IPS DF 6.9 (cell line): ENCODE measurements at regions not wholly inside any gene's neighbourhood (a gene's known extent, or its start where the extent isn't known, plus 50 kb on each side); places are given as distances from the start of the nearest gene placed in this dataset.
"Not testable (repeated sequence)": the region's sequence is repeated elsewhere in the genome, so short reads cannot be mapped to it uniquely, and the experiment has no call there.

Experiments used
- DNase-seq: peaks from one replicate; pipeline ENCODE4 v3.0.0-alpha.2; 2013; ENCODE audit warnings: low read depth, low spot score
- H3K27ac ChIP-seq: one replicate; pipeline ENCODE4 v1.5.1; 2013; ENCODE audit warnings: low read length, control low read depth
- H3K27me3 ChIP-seq: 2 replicates; pipeline ENCODE4 v1.6.1; 2013; ENCODE audit warnings: mild to moderate bottlenecking, low read length; ENCODE audit not compliant: control insufficient read depth, insufficient read depth
- H3K36me3 ChIP-seq: 2 replicates; pipeline ENCODE4 v1.6.1; 2013; ENCODE audit warnings: low read length; ENCODE audit not compliant: control insufficient read depth, insufficient read depth
- H3K4me1 ChIP-seq: 2 replicates; pipeline ENCODE4 v1.6.1; 2013; ENCODE audit warnings: low read length; ENCODE audit not compliant: control insufficient read depth, insufficient read depth
- H3K4me3 ChIP-seq: 2 replicates; pipeline ENCODE4 v1.5.1; 2013; ENCODE audit warnings: mild to moderate bottlenecking, low read length
- H3K9me3 ChIP-seq: 2 replicates; pipeline ENCODE4 v1.6.1; 2013; ENCODE audit warnings: low read length, inconsistent platforms; ENCODE audit not compliant: control insufficient read depth, insufficient read depth
- WGBS: extraction: QIAGEN DNeasy Blood & Tissue Kit; methylation state at CpG from one replicate; pipeline ENCODE4 v1.1.7; 2013; ENCODE audit warnings: mixed read lengths, missing lambda C conversion rate; ENCODE audit not compliant: insufficient read length, insufficient coverage; 5-methylcytosine and 5-hydroxymethylcytosine counted together

GRCh38 chr1:222973561-222973960 is 158.7 kb downstream of the DISP1 start:
- no peaks in the 10 kb centered on the region for H3K4me1 ChIP-seq
- H3K36me3 ChIP-seq, result no peaks in the 10 kb centered on the region
- H3K27ac ChIP-seq, result no peak overlapping the region
- no peak for DNase-seq
- no peaks in the 10 kb centered on the region for H3K9me3 ChIP-seq
- no CpG with 5 or more reads among the region's 2 CpGs for WGBS
- H3K4me3 ChIP-seq, result no peak overlapping the region
- no peaks in the 10 kb centered on the region for H3K27me3 ChIP-seq

GRCh38 chr1:222974496-222974895 is 159.7 kb downstream of the DISP1 start:
- Histone ChIP-seq H3K27me3 (no peaks in the 10 kb centered on the region), H3K9me3 (no peaks in the 10 kb centered on the region), H3K4me1 (no peaks in the 10 kb centered on the region), H3K4me3 (no peak overlapping the region), H3K36me3 (no peaks in the 10 kb centered on the region), H3K27ac (no peak overlapping the region)
- no CpG with 5 or more reads among the region's 3 CpGs for WGBS
- no peak for DNase-seq

- no peaks in the 10 kb centered on the region for H3K36me3 ChIP-seq
- no peak overlapping the region for H3K27ac ChIP-seq
- H3K27me3 ChIP-seq, result no peaks in the 10 kb centered on the region
- no peak overlapping the region for H3K4me3 ChIP-seq
- 100% methylated on average over 1 of the region's 6 CpGs for WGBS
- H3K9me3 ChIP-seq, result no peaks in the 10 kb centered on the region
- no peak for DNase-seq
- no peaks in the 10 kb centered on the region for H3K4me1 ChIP-seq
These were observed 160.8 kb downstream of the DISP1 start for GRCh38 chr1:222975472-222976122.

GRCh38 chr1:222976453-222976852 is 161.6 kb downstream of the DISP1 start:
- Histone ChIP-seq H3K36me3 (no peaks in the 10 kb centered on the region), H3K9me3 (no peaks in the 10 kb centered on the region), H3K27ac (no peak overlapping the region), H3K27me3 (no peaks in the 10 kb centered on the region), H3K4me1 (no peaks in the 10 kb centered on the region), H3K4me3 (no peak overlapping the region)
- WGBS, result no CpG with 5 or more reads among the region's 1 CpG
- no peak for DNase-seq

GRCh38 chr1:222977294-222977693 is 162.5 kb downstream of the DISP1 start:
- not testable (repeated sequence) for DNase-seq, H3K27ac ChIP-seq, H3K4me3 ChIP-seq, H3K4me1 ChIP-seq, H3K9me3 ChIP-seq, H3K36me3 ChIP-seq, H3K27me3 ChIP-seq
- no CpG with 5 or more reads among the region's 5 CpGs for WGBS

GRCh38 chr1:222979561-222979960 is 163.5 kb downstream of the TLR5 start:
- Histone ChIP-seq H3K36me3 (no peaks in the 10 kb centered on the region), H3K27ac (no peak overlapping the region), H3K4me3 (no peak overlapping the region), H3K4me1 (no peaks in the 10 kb centered on the region), H3K27me3 (no peaks in the 10 kb centered on the region), H3K9me3 (no peaks in the 10 kb centered on the region)
- WGBS, result no CpG with 5 or more reads among the region's 5 CpGs
- DNase-seq, result no peak

GRCh38 chr1:222987674-222988076 is 155.4 kb downstream of the TLR5 start:
- no peaks in the 10 kb centered on the region for H3K4me1 ChIP-seq
- no peak for DNase-seq
- no peak overlapping the region for H3K27ac ChIP-seq
- no peak overlapping the region for H3K4me3 ChIP-seq
- H3K36me3 ChIP-seq, result no peaks in the 10 kb centered on the region
- H3K27me3 ChIP-seq, result no peaks in the 10 kb centered on the region
- no peaks in the 10 kb centered on the region for H3K9me3 ChIP-seq

- Histone ChIP-seq H3K36me3 (no peaks in the 10 kb centered on the region), H3K4me3 (no peak overlapping the region), H3K27me3 (no peaks in the 10 kb centered on the region), H3K27ac (no peak overlapping the region), H3K9me3 (no peaks in the 10 kb centered on the region), H3K4me1 (no peaks in the 10 kb centered on the region)
- no CpG with 5 or more reads among the region's 3 CpGs for WGBS
- no peak for DNase-seq
These were observed 153.6 kb downstream of the TLR5 start for GRCh38 chr1:222989443-222989842.

GRCh38 chr1:222991177-222991576 is 151.9 kb downstream of the TLR5 start:
- Histone ChIP-seq H3K4me3 (no peak overlapping the region), H3K36me3 (no peaks in the 10 kb centered on the region), H3K27me3 (no peaks in the 10 kb centered on the region), H3K4me1 (peaks cover 2% of the 10 kb centered on the region; the same call in 1 of the 2 replicates), H3K9me3 (no peaks in the 10 kb centered on the region), H3K27ac (no peak overlapping the region)
- no CpG with 5 or more reads among the region's 1 CpG for WGBS
- DNase-seq, result no peak

GRCh38 chr1:222991908-222992307 is 151.1 kb downstream of the TLR5 start:
- Histone ChIP-seq H3K27ac (no peak overlapping the region), H3K36me3 (no peaks in the 10 kb centered on the region), H3K4me3 (no peak overlapping the region), H3K27me3 (no peaks in the 10 kb centered on the region), H3K9me3 (no peaks in the 10 kb centered on the region), H3K4me1 (peaks cover 2% of the 10 kb centered on the region; the same call in 1 of the 2 replicates)
- WGBS, result no CpG with 5 or more reads among the region's 7 CpGs
- DNase-seq, result no peak

GRCh38 chr1:222994511-222995235 is 148.4 kb downstream of the TLR5 start:
- H3K27ac ChIP-seq, result no peak overlapping the region
- no CpG with 5 or more reads among the region's 4 CpGs for WGBS
- no peak for DNase-seq

More at GRCh38 chr1:222994511-222995235, 148.4 kb downstream of the TLR5 start:
- peaks cover 2% of the 10 kb centered on the region; the same call in 1 of the 2 replicates for H3K4me1 ChIP-seq
- H3K36me3 ChIP-seq, result no peaks in the 10 kb centered on the region
- no peaks in the 10 kb centered on the region for H3K27me3 ChIP-seq
- H3K4me3 ChIP-seq, result no peak overlapping the region
- H3K9me3 ChIP-seq, result no peaks in the 10 kb centered on the region
